SKM-1 treated with dmso at 0.1 percent for 144 hours (cell line): ENCODE measurements at regions not wholly inside any gene's neighbourhood (a gene's known extent, or its start where the extent isn't known, plus 50 kb on each side); places are given as distances from the start of the nearest gene placed in this dataset.

ENCODE experiments used
- DNase-seq: peaks from one replicate; lab custom pipeline; 2025; ENCODE audit not compliant: unreplicated experiment; lab: John Stamatoyannopoulos, UW

DNA sequence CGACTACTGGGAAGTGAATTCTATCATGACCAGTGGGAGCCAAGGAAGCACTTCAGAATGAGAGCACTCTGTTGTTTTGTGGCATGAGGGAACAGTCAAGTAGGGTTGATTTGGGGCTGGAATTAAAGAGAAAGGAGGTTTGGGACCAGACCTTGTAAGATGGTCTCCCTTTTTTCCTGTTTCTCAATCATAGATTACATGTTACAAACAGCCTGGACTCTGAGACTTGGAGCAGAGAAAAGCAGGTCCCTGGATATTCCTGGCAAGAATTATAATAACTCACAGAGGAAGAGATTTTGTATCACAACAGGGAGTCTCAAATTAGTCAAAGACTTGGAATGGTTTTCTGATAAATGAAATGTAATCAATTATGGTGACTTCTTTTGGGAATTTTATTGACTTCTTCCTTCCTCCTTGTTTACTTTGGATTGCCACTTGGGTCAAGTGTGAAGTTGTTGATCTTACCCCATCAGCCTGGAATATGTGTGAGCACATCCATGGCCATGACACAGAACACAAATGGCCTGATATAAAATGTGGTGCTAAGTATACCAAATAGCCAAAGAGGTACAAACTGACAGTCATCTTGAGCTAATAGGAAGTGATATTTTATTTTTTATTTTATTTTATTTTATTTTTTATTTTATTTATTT lies 131.0 kb upstream of the OSMR start:
- DNase-seq, result no peak

DNA sequence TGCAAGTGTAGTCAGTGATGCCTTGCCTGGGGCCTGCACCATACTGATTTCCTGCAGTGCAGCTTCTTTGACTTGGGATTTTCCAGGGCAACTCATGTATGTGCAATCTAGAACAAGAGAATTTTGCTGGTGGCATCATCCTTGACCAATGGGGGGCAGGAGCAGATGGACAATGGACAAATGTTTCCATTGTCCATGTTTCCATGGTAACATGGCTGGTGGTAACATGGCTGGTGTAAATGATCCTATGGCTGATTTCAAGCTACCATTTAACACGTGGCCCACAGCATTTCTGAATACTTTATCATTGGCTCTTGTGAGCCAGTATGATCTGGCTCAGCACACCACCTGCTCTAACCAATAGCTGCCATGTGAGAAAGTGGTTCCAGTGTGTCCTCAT lies 130.1 kb upstream of the OSMR start:
- DNase-seq, result no peak

- no peak for DNase-seq
Observed at GRCh38 chr5:38716516-38716915, 129.3 kb upstream of the OSMR start.

- DNase-seq, result no peak
Observed at GRCh38 chr5:38718771-38719391, 126.9 kb upstream of the OSMR start.

- no peak for DNase-seq
Observed at GRCh38 chr5:38719403-38719802, 126.4 kb upstream of the OSMR start.

- DNase-seq, result no peak
Observed at GRCh38 chr5:38719916-38720315, 125.9 kb upstream of the OSMR start.

DNA sequence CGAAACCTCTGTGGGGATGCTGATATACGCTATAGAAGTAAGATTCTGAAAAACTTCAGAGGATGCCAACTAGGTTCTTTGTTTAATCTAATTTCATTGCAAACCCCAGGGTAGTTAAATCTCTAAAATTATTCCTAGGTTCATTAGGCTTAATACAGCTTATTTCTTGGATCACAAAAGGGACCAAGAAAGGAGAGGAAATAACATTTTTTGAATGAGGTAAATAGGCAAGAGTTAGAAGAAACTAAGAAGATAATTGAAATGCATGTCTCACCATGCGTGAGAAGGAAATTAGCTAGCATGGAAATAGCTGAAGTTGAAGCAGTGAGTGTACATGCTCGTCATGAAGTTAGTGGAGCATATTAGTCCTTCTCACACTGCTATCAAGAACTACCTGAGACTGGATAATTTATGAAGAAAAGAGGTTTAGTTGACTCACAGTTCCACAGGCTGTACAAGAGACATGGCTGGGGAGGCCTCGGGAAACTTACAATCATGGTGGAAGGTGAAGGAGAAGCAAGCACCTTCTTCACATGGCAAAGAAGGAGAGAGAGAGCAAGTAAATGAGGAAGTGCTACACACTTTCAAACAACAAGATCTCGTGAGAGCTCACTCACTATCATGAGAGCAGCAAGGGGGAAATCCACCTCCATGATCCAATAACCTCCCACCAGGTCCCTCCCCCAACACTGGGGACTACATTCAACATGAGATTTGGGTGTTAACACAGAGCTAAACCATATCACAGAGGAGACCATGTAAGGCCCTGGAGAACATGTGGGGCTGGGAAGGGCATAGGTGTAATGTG lies 125.1 kb upstream of the OSMR start:
- DNase-seq, result no peak

GRCh38 chr5:38722918-38723317 lies 122.9 kb upstream of the OSMR start:
- DNase-seq, result no peak

DNA sequence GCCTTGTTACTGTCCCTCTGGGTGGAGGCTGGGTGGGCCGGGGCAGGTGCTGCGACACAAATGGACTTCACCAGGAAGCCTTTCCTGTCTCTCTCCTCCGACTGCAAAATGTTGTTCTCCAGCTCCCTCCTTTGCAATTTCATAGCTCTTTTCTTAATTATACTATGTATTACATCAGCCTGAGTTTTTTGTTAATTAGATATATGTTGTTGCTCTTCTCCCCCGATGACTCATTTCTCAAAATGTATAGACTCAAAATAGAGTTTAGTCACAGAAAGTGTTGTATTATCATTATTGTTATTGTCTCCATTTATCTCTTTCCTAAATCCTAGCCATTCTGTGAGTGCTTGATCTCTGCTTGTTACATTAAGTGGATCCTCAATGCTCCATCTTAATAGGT lies 122.4 kb upstream of the OSMR start:
- no peak for DNase-seq

GRCh38 chr5:38724301-38725030 lies 121.3 kb upstream of the OSMR start:
- DNase-seq, result no peak

DNA sequence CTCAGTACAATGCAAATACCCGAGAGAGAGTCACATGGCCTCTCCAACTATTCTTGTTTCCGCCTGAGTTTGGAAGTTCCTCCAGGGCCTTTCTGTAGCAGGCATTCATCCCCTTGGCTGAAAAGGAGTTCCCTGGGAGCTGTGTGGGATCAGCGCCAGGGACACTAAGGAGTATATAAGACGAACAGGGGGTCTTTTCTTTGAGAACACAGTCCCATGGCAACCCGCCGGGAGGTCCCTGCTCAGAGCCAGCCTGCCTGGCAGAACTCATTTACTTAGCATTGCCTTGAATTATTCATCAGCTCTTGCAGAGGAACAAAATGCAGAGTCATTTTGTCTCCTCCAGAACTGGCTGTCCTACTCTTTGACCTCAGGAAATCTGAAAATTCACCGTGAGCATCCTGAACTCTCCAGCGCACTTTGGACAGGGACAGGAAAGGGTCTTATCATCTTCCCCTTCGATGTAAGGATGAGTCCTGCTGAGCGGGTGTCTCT lies 120.4 kb upstream of the OSMR start:
- DNase-seq, result no peak

- DNase-seq, result no peak
Observed at GRCh38 chr5:38726279-38726678, 119.5 kb upstream of the OSMR start.

DNA sequence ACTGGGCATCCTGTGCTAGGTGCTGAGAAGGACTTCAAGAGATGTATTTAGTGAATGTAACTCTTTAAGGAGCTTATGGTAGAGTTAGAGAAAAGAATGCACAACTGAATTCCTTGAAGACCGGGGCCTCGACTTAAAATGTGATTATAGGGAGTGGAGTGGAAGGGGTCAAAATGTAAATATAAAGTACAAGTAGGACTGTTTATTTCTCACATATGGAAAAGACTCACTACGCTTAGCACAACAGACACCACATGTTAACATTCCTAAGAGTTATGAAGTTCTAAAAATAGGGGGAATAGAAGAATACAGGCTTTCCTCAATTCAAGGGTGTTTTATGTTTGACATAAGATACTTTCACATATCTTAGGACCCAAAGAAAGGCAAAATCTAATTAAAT lies 117.8 kb upstream of the OSMR start:
- DNase-seq, result no peak

- DNase-seq, result no peak
Observed at GRCh38 chr5:38731461-38731860, 114.4 kb upstream of the OSMR start.

DNA sequence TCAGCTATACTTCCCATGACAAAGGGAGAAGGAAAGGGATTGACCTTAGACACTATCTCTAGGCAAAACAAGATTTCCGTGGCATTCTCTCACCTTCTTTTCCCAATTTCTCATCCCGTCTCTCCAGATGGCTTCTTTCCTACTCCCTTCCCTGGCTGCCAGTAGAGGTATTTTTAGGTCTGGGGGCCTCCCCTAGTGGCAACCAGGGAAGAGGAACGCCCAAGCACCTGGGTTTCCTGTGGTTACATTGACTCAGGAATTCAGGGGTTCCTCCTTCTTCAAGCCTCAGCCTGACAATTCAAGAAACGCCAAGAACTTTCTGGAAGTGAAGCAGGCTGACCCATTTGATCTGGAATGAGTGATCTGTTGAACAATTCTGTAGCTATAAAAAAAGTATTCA lies 111.5 kb upstream of the OSMR start:
- no peak for DNase-seq

- DNase-seq, result no peak
Observed at GRCh38 chr5:38736089-38736488, 109.7 kb upstream of the OSMR start.

- no peak for DNase-seq
Observed at GRCh38 chr5:38737976-38738375, 107.8 kb upstream of the OSMR start.

DNA sequence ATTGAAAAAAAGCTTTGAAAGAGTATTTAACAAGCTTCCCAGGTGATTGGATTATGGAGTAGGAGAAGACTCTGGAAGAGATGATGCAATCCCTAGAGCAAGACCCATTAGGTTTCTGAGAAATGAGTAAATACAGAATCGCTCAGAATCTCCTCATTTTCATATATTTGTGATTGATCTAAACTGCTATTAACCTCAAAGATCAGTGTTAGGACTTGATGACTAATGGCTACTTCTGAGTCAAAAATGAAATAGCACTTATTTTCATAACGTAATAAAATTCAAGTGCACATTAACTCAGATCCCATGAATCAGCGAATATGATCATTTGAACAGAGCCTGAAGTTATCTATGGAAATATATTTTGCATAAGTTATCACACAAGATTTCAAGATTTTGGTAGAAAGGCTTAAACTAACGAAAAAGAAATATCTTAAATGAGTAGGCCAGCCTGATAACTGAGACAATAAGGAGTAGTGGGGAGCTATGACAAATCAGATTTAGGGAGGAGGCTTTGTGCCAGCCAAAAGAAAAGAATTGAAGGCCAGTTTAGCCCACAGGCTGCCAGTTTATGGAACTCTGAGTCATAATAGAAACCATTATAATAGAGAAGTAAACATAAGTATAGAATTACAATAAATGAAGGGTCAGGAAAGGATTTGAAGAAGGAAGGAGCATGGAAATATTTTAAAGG lies 106.7 kb upstream of the OSMR start:
- no peak for DNase-seq

DNA sequence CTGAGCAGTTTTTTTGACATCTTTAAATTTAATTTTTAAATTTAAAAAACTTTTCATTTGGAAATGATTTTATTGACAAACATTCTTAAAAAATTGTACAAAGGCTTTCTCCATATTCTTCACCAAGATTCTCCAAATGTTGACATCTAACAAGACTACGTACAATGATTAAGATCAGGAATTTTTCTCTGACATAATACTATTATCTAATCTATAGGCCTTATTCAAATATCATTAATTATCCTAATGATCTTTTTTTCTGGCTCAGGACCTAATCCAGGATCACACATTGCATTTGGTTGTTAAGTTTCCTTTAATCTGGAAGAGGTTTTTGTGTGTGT lies 106.1 kb upstream of the OSMR start:
- no peak for DNase-seq

- DNase-seq, result no peak
Observed at GRCh38 chr5:38742821-38743220, 103.0 kb upstream of the OSMR start.

GRCh38 chr5:38743562-38743961 lies 102.2 kb upstream of the OSMR start:
- no peak for DNase-seq
